ENCODE measurements at regions not wholly inside any gene's neighbourhood (a gene's known extent, or its start where the extent isn't known, plus 50 kb on each side); places are given as distances from the start of the nearest gene placed in this dataset.

DNA sequence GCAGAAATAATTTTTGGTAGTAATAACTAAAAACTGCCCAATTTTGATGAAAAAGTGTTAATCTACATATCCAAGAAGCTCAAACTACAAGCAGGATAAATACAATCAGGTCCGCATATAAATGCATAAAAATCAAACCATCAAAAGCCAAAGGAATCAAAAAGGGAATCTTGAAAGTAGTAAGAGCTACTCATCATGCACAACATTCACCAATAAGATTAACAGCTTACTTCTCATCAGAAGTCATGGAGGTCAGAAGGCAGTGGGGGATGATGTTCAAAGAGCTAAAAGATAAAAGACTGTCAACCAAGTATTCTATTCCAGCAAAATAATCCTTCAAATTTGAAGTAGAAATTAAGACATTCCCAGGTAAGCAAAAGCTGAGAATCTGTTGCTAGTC, 76.4 kb downstream of the CRPPA start:
- H3K9me3 ChIP-seq (ENCODE audit: severe bottlenecking) = no peaks in the 10 kb centered on the region
- H3K36me3 ChIP-seq = no peaks in the 10 kb centered on the region
- DNase-seq = no peak
- H3K4me3 ChIP-seq (ENCODE audit: low read depth, low read length) = no peak overlapping the region
- no peak overlapping the region for H3K27ac ChIP-seq
- no peaks in the 10 kb centered on the region for H3K27me3 ChIP-seq (ENCODE audit: insufficient read depth, low read depth, severe bottlenecking)
- TF ChIP-seq, protein P1, sequence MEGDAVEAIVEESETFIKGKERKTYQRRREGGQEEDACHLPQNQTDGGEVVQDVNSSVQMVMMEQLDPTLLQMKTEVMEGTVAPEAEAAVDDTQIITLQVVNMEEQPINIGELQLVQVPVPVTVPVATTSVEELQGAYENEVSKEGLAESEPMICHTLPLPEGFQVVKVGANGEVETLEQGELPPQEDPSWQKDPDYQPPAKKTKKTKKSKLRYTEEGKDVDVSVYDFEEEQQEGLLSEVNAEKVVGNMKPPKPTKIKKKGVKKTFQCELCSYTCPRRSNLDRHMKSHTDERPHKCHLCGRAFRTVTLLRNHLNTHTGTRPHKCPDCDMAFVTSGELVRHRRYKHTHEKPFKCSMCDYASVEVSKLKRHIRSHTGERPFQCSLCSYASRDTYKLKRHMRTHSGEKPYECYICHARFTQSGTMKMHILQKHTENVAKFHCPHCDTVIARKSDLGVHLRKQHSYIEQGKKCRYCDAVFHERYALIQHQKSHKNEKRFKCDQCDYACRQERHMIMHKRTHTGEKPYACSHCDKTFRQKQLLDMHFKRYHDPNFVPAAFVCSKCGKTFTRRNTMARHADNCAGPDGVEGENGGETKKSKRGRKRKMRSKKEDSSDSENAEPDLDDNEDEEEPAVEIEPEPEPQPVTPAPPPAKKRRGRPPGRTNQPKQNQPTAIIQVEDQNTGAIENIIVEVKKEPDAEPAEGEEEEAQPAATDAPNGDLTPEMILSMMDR (IDR thresholded peaks at IDR 0.05; ENCODE audit: low read depth, low read length) = no peak

DNA sequence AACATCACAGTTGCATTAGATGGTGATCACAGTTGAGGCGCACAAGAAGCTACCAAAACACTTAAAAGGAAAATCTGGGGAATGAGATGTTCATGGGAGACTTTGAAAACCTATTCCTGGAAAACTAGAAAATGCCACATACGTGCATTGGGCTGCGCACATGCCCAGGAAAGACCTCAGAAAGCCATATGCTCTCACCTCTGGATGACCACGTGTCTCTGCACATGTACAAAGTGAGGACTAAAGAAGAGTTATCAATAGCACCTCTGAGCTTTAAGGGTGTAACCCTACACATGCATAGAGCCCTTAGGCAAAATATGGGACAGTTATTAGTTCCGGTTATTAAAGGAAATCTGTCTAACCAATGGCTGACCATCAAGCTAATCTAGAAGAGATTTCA, 77.7 kb downstream of the CRPPA start:
- Histone ChIP-seq H3K9me3 (ENCODE audit: severe bottlenecking) (no peaks in the 10 kb centered on the region), H3K27ac (no peak overlapping the region), H3K27me3 (ENCODE audit: insufficient read depth, low read depth, severe bottlenecking) (no peaks in the 10 kb centered on the region), H3K4me3 (ENCODE audit: low read depth, low read length) (no peak overlapping the region), H3K36me3 (no peaks in the 10 kb centered on the region)
- TF ChIP-seq, protein P1 (IDR thresholded peaks at IDR 0.05; ENCODE audit: low read depth, low read length) = no peak
- no peak for DNase-seq

DNA sequence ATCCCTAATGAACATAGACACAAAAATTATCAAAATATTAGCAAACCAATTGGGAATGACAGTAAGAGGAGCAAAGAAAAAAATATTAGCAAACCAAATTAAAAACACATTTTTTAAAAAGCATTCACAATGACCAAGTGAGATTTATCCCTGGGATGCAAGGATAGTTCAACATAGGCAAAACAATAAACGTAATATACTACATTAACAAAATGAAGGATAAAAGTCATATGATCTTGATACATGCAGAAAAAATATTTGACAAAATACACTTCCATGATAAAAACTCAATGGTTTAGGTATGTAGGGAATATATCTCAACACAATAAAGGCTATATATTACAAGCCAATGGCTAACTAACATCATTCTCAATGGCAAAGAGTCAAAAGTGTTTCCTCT, 83.3 kb downstream of the CRPPA start:
- H3K9me3 ChIP-seq (ENCODE audit: severe bottlenecking) = no peaks in the 10 kb centered on the region

DNA sequence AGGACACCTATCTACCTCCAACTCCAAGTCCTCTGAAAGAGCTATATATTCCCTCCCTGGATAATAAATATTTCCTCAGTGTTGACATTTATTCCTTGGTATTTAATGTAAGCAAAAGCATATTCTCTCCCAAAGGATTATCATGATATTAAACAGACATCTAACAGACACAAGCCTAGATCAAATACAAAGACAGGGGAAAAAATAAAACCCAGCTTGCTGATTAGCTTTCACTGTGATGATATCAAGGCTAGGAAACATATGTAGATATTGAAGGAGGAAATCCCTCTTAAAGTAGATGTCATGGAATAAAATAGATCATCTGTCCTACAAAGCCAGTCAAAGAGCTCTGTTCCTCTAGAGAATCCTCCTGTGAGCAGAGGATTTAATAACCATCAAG, 95.2 kb downstream of the CRPPA start:
- Histone ChIP-seq H3K27me3 (ENCODE audit: insufficient read depth, low read depth, severe bottlenecking) (no peaks in the 10 kb centered on the region), H3K9me3 (ENCODE audit: severe bottlenecking) (no peaks in the 10 kb centered on the region), H3K27ac (no peak overlapping the region), H3K4me3 (ENCODE audit: low read depth, low read length) (no peak overlapping the region), H3K36me3 (no peaks in the 10 kb centered on the region)
- TF ChIP-seq, protein P1 (IDR thresholded peaks at IDR 0.05; ENCODE audit: low read depth, low read length) = no peak
- DNase-seq = no peak

More for the DNA sequence above, 83.3 kb downstream of the CRPPA start:
- H3K36me3 ChIP-seq = no peaks in the 10 kb centered on the region
- H3K4me3 ChIP-seq (ENCODE audit: low read depth, low read length) = no peak overlapping the region
- DNase-seq = no peak
- TF ChIP-seq, protein P1 (IDR thresholded peaks at IDR 0.05; ENCODE audit: low read depth, low read length) = no peak
- H3K27me3 ChIP-seq (ENCODE audit: insufficient read depth, low read depth, severe bottlenecking) = no peaks in the 10 kb centered on the region
- H3K27ac ChIP-seq = no peak overlapping the region

DNA sequence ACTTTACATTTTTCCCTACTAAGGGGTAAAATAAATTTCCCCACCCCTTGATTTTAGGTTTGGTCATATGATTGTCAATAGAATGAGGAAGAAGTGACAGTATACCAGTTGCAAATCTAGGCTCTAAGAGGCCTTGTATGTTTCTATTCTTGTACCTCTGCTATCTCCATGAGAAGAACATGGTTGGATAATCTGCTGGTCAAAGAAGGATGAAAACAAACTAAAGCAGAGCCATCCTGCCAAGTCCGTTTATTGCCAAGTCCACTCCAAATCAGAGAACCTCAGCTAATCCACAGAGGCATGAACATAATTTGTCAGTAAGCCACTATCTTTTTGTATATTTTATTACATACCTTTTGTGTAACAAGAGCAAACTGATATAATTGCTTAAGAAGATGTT, 98.0 kb downstream of the CRPPA start:
- no peak for DNase-seq
- Histone ChIP-seq H3K9me3 (ENCODE audit: severe bottlenecking) (no peaks in the 10 kb centered on the region), H3K36me3 (no peaks in the 10 kb centered on the region), H3K27ac (no peak overlapping the region), H3K27me3 (ENCODE audit: insufficient read depth, low read depth, severe bottlenecking) (no peaks in the 10 kb centered on the region), H3K4me3 (ENCODE audit: low read depth, low read length) (no peak overlapping the region)
- TF ChIP-seq, protein P1 (IDR thresholded peaks at IDR 0.05; ENCODE audit: low read depth, low read length) = no peak

DNA sequence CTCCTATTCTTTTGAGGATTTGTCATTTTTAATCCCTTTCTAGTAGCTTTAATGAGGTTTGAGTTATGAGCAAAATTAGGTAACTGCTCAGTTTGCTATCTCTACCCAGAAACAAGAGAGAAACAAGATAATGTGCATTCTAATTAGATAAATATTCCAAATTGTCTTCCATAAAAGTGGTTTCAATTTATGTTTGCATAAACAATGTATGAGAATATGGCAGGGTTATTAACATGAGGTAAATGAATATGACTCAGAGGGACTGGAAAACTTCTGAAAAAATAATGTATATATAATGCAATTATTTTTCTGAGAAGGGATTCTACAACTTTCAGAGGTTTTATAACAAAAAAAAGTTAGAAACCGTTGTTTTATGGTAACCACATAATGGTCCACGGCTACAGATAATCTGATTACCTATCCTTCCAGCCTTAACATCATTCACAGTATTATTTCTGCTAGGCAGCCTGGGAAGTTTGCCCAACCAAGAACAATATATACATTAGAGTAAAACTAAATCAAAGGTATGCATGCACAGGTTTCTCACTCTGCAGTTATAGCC, 101.2 kb downstream of the CRPPA start:
- H3K4me3 ChIP-seq (ENCODE audit: low read depth, low read length) = no peak overlapping the region
- TF ChIP-seq, protein P1 (IDR thresholded peaks at IDR 0.05; ENCODE audit: low read depth, low read length) = no peak
- H3K36me3 ChIP-seq = no peaks in the 10 kb centered on the region
- H3K27ac ChIP-seq = no peak overlapping the region
- H3K27me3 ChIP-seq (ENCODE audit: insufficient read depth, low read depth, severe bottlenecking) = no peaks in the 10 kb centered on the region
- DNase-seq = no peak
- no peaks in the 10 kb centered on the region for H3K9me3 ChIP-seq (ENCODE audit: severe bottlenecking)

Measured in WERI-Rb-1 (cell line).